GM21619 (cell line): ENCODE measurements at regions not wholly inside any gene's neighbourhood (a gene's known extent, or its start where the extent isn't known, plus 50 kb on each side); places are given as distances from the start of the nearest gene placed in this dataset.

Experiments
- ATAC-seq: cut with Tn5 transposase; IDR thresholded peaks from one replicate; pipeline ENCODE4 v1.9.1; 2021; ENCODE audit not compliant: unreplicated experiment

DNA sequence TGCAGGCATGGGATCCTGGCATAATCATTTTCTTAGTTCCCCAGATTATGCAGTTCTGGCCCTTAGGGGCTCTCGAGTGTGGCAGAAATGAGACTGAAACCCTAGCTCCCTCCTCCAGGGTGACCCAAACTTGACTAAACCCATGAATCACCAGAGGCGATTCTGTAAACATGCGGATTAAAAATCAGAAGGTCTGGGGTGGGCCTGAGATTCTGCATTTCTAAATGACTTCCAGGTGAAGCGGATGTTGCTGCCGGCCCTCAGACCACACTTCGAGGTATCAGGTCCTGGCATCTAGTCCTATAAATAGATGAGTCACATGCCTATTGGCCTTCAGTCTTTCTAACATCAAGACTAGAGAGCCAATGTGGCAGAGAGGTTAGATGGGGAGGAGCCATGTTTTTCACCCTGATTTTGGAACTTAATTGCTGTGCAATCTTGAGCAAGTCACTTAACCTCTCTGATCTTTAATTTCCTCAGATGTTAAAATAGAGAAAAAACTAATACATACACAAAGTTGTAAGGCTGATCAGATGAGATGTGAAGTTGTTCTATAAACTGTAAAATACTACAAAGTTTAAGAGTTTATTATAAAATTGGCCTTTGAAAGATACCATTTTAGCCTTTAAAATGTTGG lies 431.2 kb downstream of the FOXO1 start:
- ATAC-seq = no peak

DNA sequence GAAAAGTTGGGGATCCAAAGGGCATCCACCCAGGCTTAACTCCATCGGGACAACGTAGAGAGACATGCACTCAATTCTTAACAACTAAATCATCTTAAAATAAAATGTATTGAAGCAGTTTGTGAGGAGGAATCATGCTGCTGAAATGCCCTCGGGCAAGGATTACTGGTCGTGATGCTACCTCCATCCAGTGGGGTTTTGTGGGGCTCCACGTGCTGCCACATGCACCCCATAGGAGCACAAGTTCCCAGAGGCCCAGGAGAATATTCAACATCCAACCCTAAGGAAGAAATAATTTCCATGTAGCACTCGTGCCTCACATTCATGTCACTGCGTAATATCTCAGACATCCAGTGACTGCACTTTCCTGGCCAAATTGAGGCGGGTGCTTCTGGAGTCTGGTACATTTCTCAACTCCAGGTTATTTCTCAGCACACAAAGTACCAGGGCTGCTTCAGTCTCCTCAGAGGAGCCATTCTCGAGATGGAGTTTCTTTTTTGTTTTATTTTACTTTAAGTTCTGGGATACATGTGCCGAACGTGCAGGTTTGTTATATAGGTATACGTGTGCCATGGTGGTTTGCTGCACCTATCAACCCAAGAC lies 429.8 kb downstream of the FOXO1 start:
- no peak for ATAC-seq

DNA sequence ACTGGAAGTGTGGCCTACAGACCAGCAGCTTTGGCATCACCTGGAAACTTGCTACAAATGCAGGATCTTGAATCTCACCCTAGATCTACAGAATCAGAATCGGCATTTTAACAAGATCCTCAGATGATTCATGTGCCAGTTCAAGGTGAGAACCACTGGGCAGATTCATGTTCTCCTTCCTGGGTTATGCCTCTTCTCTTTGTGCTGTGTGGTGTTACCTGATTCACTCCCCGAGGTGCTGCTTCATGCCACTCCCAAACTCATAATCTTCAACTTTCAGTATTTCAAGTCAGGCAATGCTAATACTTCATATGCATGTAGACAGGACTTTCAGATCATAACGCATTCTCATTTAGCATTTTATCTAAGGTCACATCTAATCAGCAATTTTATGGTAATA lies 427.7 kb downstream of the FOXO1 start:
- ATAC-seq = no peak

DNA sequence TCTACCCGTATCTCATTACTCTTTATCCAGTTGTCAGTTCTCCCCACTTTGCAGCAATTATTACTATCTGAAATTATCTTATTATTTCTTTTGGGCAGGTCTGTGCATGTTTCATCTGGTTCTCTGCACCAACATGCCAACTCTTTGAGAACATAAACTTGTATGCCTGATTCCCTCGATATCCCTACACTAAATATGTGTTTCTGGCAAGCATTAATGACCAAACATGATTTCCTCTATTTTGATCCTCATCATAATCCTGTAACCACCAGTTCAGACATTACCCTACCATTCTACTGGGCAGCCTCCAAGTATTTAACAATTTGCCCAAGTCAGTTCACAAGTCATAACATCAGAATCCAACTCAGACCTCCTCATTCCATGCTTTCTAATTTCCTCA lies 426.1 kb downstream of the FOXO1 start:
- ATAC-seq = no peak

DNA sequence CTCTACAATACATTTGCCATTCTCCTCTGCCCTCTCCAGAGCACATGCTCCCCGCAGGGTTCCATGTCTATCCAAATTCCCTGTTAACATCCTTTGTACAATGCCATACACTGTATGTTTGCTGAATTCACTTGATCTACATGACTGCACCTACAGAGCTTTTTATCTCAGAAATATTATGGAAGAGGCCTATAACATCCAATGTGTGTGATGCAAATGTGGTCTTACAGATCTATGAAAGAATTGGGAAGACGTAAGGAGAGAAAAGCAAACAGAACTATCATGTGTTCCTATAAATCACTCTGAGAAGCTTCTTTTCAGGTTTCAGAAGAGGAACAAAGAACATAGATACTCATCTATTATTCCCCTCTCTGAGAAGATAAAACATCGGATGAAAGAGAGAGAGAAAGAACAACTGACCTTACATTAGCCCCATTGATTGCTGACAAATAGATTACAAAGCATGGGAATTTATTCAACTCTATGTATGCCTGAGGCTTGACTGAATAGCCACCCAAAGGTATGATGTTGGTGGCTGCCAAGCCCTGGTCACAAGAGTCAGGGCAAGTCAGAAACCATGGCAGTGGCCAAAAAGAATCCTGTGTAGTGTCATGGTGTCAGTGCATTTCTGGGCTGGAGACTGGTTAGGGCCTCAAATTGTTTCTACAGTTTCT lies 425.2 kb downstream of the FOXO1 start:
- no peak for ATAC-seq

DNA sequence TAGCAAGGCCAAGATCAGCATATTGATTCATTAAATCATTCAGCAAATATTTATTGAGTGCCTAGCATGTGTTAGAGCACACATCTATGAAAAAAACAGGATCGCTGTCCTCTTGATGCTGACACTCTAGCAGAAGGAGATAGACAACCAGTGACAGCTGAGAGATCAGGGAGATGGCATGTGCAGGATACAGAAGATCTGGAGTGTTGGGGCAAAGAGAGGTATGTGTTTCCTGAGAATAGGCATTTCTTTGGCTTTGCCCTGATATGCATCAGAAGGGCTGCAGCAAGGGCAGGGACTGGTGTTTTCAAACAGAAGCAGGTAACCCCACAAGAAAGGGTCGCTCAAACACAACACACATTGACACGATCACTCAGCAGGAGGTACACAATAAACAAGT lies 423.4 kb downstream of the FOXO1 start:
- no peak for ATAC-seq

DNA sequence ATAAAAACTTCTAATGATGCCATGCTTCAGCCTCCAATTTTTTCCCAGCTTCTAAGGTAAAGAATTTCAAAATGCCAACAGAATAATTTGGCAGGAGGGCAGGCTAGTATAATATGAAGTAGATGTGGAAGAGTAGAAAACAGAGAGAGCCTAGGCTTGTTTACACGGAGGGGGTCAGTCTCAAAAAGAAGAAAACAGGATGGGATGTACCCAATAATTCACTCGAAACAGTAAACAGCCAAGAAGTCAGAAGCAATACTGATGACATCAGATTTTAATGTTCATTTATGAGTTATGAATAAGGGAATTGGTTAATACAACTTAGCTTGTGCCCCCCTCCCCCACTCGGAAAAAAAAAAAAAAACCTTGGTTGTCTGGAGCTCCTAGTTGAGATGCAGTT lies 422.5 kb downstream of the FOXO1 start:
- no peak for ATAC-seq

DNA sequence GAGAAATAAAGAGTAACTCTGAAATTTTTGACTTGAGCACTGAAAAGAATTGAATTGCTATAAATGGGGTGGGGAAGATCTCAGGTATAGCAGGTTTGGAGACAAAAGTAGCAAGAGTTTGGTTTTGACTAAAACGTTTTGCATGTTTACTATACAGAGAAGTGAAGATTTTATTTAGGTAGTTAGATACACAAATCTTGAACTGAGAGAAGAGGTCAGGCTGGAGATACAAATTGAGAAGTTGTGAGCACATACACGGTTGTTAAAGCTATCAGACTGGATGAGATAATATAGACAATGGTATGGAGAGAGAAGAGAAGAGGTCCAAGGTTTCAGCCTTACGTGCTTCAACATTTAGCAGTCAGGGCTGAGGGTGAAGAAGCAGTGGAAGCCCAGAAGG lies 420.9 kb downstream of the FOXO1 start:
- ATAC-seq = no peak

DNA sequence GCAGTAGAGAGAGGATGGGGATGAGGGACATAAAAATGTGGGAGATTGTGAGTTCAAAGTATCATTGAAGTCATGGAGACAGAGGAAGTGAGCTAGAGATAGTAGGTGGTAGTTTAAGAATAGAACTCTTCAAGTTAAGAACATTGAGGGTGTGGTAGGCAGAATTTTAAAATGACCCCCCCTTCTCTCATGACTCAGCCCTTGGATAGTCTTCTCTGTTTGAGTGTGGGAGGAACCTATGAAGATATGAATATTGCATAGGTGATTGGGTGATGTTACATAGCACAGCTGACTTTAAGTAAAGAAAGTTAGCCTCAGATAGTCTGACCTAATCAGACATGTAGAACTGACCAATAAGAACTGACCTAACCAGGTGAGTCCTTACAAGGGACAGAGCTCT lies 418.6 kb downstream of the FOXO1 start:
- ATAC-seq = no peak

DNA sequence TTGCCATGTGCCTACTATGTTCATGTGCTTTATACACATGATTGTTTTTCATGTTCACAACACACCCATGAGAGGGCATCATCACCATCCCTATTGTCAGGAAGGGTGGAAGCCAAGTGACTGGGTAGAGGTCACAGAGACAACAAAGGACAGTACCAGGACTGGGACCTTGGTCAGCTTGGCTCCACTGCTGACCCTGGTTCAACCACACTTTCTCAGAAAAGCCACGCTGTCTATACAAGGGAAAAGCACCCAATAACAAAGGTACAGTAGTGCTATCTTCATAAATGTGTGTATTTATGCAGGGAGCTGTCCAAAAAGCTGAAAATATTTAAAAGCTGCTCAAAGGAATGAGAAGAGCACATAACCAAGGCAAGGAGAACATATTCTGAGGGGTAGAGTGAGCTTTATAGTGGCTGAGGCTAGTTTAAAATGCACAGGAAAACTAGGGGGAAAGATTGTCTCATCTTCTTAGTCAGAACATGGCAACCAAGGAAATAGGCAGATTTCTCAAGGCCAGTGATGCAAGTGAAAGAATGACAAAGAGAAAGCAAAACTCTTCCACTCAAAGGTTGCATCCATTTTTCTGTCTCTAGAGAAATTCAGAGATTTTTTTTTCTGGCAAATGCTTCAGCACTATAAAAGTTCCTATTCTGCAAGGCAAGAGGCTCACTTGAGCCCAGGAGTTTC lies 415.0 kb downstream of the FOXO1 start:
- ATAC-seq = no peak

DNA sequence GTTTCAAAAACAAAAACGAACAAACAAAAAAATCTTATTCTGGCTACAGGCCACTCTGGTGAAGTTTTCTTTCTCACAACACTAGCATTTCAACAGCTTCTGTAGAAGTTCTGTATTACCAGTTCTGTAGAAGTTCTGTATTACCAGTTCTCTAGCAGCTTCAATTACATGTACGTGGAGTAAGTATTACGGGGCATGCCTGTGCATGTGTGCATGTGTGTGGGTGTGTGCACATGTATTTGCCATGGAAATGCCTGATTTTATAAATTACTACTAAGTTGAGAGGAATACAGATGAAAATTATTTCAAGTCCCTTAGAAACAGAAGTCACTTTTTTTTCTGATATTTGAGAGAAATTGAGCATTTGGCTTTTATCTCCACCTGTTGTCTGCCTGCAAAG lies 414.2 kb downstream of the FOXO1 start:
- ATAC-seq = no peak

DNA sequence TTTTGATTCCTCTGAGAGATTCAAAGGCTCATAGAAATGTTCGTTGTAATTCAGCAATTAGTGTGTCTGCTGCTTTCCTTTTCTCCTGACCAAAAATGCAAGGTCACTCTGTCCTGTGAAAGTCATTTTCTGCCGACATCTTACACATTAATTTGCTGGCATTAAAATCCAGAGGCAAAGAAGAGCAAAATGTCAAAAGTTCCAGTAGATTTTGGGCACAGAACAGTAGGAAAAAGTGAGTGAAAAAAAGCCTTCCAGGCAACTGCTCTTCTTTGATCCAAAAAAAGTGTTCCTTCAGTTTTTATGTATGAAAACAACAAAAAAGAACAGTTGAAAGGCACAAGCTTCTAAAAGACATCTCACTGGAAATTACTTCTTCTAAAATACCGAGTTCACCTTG lies 413.8 kb downstream of the FOXO1 start:
- no peak for ATAC-seq

DNA sequence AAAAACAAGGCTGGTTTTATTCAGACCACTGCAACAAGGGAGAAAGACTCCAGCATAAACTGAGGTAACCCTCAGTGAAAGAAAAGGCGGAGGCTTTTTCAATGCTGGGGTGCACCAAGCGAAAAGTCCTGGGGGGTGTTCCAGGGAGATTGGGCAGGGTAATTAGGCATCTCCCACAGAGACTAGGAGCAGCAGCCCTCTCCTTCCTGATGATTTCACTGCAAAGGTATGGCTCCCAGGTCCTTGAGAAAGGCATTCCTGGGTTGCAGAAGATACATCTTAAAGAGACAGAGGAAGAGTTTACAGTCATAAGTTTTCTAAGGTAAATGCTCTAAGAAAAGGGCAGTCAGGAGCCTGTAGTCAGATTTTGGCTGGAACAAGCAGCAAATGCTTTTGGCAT lies 412.0 kb downstream of the FOXO1 start:
- ATAC-seq = no peak

DNA sequence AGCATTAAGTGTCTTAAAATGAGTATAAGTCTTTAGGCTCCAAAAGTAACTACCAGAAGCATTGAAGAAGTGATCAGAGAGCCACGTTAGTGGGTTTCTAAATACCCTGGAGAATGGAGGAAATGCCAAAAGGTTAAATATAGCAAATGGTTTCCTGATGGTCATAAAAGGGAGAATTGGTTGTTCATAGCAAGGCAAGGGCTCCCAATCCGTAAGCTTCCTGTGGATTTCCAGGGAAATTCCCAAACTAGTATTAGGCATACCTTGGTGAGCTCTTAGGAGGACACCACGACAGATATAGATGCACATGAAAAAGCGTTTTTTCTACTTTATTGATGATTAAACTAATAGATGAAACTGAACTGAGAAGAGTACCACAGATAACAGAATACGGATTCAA lies 410.9 kb downstream of the FOXO1 start:
- no peak for ATAC-seq

DNA sequence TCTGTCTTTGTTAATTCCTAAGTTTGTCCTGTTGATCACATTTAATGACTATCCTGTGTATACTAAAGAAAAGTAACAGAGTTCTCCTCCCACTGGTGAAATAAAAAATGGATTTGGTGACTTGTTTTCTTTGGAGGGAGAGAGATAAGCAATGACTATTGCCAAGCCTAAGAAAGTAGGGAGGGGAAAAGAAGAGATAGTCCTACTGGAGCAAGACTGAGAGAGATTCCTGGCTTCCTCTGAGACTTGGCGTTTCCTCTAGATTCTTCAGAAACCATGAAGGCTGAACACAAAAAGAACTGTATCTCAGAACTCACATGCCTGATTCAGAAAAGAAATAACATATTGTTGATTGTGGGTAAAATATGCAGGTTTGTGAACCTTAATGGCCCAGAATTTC lies 406.5 kb downstream of the FOXO1 start:
- no peak for ATAC-seq

DNA sequence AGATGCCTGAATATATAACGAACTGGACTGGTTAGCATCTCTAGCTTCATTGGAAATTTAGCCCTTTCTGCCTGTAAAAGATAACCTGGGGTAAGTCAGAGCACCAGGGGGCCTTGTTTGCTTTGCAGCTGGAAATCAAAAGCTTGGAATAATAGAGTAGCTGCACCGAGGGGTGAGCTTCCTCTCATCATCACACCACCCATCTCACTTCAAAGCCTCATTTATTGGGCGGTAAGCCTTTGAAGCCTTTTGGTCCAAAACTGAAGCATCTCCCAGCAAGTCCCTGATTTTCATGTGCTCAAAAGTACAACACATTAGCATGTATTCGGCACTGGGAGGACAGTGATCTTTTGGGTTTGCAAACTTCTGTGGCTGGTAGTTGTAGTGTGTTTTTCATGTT lies 405.1 kb downstream of the FOXO1 start:
- ATAC-seq = no peak

DNA sequence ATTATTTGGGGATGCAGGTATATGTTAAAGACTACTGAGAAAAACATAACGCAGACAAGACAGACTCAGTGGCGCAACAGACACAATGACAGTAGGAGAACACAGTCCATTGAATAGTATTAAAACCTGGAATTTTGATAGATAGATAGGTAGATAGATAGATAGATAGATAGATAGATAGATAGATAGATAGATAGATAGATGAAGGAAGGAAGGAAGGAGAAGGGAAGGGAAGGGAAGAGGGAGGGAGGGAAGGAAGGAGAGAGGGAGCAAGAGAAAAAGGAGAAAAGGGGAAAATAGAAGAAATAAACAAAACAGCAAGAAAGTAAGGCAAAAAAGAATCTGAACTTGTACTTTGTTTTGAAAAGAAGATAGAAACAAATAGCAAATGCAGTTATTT lies 404.5 kb downstream of the FOXO1 start:
- ATAC-seq = no peak

DNA sequence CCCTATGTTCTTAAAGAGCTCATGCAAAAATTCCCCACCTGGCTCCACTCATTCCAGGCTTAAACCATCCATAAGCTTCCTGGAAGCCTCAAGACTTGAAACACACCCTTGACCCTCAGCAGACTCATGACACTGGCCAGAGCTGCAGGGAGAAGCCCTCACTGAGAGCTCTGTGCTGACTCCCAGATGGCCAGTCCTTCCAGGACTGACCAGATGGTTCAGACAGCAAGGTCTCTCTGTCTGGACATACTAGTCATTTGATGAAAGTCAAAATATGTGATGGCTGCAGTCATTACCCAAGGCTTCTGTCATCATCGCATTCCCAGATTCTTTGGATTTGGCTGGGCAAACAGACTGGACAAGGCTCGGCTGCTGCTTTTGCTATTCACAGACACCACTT lies 397.4 kb downstream of the FOXO1 start:
- no peak for ATAC-seq

DNA sequence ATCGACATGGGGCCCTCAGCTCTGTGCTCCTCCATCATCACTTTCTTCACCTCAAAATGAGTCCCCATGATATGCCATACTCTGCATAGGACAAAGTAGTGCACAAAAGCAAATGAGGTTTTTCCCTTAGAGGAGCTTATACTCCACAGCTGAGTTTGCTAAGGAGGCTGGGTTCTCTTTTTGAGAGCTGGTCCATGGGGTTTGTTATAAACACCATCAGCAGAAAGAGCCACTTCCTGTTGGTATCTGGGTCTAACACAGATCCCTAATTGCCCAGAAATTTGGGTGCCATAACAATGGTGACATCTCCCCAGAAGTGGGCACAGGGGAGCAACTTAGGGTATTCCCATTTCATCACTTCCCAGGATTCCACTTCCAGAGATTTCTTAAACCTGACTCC lies 395.7 kb downstream of the FOXO1 start:
- ATAC-seq = no peak

DNA sequence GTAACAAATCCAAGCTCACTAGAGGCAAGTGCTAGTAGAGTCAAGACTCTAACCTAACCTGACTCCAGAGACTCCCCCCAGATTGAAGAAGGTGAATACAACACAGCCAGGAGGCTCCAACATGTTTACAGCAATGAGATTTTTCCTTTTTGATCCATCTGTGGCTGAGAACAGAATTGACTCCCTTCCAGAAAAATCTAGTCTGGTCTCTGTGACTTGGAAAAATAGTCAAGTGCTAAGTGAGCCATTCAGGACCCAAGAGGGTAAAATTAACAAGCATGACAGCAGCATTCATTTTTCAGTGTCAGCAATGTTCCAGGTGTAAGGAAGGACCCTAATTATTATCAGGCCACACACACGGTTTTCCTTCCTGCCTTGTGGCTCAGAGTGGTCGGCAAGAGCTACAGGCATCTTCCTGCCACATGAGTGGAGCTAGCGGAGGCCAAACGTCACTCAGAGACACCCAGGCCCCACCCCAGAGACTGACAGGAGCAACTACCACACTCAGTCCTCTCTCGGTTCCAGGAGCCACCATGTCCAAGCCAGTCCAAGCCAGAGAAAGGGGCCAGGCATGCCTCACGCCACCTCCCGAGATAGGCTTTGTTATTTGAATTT lies 395.1 kb downstream of the FOXO1 start:
- ATAC-seq = no peak

DNA sequence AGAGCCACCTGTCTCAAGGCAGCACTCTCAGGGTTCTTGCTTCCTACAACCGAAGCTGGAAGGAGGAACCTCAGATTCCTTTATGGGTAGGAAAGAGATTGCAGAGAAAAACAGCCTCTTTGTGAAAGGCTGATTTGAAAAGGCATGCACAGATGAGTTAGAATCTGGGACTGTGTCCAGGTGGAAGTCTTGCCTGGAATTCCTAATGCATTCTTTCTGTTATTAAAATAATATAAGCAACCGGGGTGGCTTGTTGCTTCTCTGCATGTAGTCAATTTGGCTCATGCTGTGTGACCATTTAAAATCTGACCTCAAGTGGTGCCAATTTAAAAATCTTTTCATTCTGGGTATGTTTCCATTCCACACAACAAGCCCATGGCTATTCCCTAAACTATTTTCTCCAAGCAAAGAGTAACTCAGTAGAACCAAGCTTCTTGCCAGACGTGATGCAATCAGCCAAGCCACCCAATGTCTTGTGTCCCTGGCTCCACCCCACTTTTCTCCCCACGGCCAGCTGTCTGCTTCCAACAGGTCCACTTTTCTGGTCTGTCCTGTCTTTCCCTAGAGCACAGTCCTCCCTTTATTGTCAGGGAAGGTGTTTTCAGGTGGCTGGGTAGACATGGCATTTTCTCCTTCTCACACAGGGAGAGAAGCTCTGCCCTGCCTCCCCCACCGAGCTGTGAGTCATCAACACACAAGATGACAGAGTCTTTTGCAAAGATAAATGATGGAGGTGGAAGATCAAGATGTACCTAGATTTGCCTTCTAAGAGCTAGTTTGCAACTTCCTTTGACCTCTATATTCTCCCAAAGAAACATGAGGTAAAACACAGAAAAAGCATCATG lies 394.3 kb downstream of the FOXO1 start:
- no peak for ATAC-seq
